ENCODE measurements at regions not wholly inside any gene's neighbourhood (a gene's known extent, or its start where the extent isn't known, plus 50 kb on each side); places are given as distances from the start of the nearest gene placed in this dataset.

- no peaks in the 10 kb centered on the region for H3K27me3 ChIP-seq (ENCODE audit: insufficient read depth, low read length)
- ChIA-PET RAD21 (ENCODE audit: low non-redundant PET in 1 of 2, low total read pairs in 2 of 2, uncharacterized antibody in 2 of 2, unreplicated experiment in 2 of 2) (no interaction called here), POLR2A (no interaction called here), CTCF (no interaction called here)
- no peak for ATAC-seq
- intact Hi-C loops (cut with micrococcal nuclease) = no loop called here
- BruUV-seq (replicated peaks) = no TSS peak
- TF ChIP-seq EZH2phosphoT487 (IDR thresholded peaks at IDR 0.05; ENCODE audit: borderline replicate concordance) (no peak), CEBPB (IDR thresholded peaks at IDR 0.05; ENCODE audit: low read depth) (no peak), ZNF274 (IDR thresholded peaks at IDR 0.05; ENCODE audit: low read depth, low read length) (no peak), CBX3 (IDR thresholded peaks at IDR 0.05; ENCODE audit: low read depth) (no peak), SP1 (IDR thresholded peaks at IDR 0.05; ENCODE audit: low read depth) (no peak), TCF7L2 (IDR thresholded peaks at IDR 0.05; ENCODE audit: borderline replicate concordance, extremely low read depth, insufficient read depth, insufficient read length) (no peak), POLR2AphosphoS5 (IDR thresholded peaks at IDR 0.05; ENCODE audit: low read depth, low read length) (no peak), ELF1 (IDR thresholded peaks at IDR 0.05; ENCODE audit: borderline replicate concordance, low read depth) (no peak), ZFX (IDR thresholded peaks at IDR 0.05) (no peak), EGR1 (IDR thresholded peaks at IDR 0.05; ENCODE audit: low read depth) (no peak), SIN3A (IDR thresholded peaks at IDR 0.05; ENCODE audit: low read depth) (no peak), YY1 (IDR thresholded peaks at IDR 0.05; ENCODE audit: extremely low read depth, insufficient replicate concordance, low read depth, low read length) (no peak), EZH2 (IDR thresholded peaks at IDR 0.05) (no peak), ZBTB33 (IDR thresholded peaks at IDR 0.05; ENCODE audit: extremely low read depth, insufficient replicate concordance, low read length) (no peak), POLR2A (IDR thresholded peaks at IDR 0.05; ENCODE audit: borderline replicate concordance, extremely low read depth, insufficient read depth, insufficient read length) (no peak)
- TF ChIP-seq, protein P1, sequence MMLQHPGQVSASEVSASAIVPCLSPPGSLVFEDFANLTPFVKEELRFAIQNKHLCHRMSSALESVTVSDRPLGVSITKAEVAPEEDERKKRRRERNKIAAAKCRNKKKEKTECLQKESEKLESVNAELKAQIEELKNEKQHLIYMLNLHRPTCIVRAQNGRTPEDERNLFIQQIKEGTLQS (IDR thresholded peaks at IDR 0.05) = no peak
- TF ChIP-seq, protein P2, sequence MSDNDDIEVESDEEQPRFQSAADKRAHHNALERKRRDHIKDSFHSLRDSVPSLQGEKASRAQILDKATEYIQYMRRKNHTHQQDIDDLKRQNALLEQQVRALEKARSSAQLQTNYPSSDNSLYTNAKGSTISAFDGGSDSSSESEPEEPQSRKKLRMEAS (IDR thresholded peaks at IDR 0.05) = no peak
- TF ChIP-seq, protein P3, sequence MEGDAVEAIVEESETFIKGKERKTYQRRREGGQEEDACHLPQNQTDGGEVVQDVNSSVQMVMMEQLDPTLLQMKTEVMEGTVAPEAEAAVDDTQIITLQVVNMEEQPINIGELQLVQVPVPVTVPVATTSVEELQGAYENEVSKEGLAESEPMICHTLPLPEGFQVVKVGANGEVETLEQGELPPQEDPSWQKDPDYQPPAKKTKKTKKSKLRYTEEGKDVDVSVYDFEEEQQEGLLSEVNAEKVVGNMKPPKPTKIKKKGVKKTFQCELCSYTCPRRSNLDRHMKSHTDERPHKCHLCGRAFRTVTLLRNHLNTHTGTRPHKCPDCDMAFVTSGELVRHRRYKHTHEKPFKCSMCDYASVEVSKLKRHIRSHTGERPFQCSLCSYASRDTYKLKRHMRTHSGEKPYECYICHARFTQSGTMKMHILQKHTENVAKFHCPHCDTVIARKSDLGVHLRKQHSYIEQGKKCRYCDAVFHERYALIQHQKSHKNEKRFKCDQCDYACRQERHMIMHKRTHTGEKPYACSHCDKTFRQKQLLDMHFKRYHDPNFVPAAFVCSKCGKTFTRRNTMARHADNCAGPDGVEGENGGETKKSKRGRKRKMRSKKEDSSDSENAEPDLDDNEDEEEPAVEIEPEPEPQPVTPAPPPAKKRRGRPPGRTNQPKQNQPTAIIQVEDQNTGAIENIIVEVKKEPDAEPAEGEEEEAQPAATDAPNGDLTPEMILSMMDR (IDR thresholded peaks at IDR 0.05 in 2 of 3, conservative IDR thresholded peaks at IDR 0.05 in 1 of 3; ENCODE audit: borderline replicate concordance in 1 of 3, insufficient read depth in 1 of 3, low read depth in 2 of 3, low read length in 2 of 3) = no peak
- TF ChIP-seq, protein P4, sequence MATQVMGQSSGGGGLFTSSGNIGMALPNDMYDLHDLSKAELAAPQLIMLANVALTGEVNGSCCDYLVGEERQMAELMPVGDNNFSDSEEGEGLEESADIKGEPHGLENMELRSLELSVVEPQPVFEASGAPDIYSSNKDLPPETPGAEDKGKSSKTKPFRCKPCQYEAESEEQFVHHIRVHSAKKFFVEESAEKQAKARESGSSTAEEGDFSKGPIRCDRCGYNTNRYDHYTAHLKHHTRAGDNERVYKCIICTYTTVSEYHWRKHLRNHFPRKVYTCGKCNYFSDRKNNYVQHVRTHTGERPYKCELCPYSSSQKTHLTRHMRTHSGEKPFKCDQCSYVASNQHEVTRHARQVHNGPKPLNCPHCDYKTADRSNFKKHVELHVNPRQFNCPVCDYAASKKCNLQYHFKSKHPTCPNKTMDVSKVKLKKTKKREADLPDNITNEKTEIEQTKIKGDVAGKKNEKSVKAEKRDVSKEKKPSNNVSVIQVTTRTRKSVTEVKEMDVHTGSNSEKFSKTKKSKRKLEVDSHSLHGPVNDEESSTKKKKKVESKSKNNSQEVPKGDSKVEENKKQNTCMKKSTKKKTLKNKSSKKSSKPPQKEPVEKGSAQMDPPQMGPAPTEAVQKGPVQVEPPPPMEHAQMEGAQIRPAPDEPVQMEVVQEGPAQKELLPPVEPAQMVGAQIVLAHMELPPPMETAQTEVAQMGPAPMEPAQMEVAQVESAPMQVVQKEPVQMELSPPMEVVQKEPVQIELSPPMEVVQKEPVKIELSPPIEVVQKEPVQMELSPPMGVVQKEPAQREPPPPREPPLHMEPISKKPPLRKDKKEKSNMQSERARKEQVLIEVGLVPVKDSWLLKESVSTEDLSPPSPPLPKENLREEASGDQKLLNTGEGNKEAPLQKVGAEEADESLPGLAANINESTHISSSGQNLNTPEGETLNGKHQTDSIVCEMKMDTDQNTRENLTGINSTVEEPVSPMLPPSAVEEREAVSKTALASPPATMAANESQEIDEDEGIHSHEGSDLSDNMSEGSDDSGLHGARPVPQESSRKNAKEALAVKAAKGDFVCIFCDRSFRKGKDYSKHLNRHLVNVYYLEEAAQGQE (IDR thresholded peaks at IDR 0.05; ENCODE audit: low read depth) = no peak
- no peak overlapping the region for H3K9ac ChIP-seq (ENCODE audit: low read length)
- DNase-seq (ENCODE audit: low read depth, low spot score) = no peak
- H2AFZ ChIP-seq (ENCODE audit: low read depth, low read length, poor library complexity, severe bottlenecking) = no peak overlapping the region
- no peak overlapping the region for H3K4me3 ChIP-seq (replicated peaks in 1 of 2; ENCODE audit: low read depth in 1 of 2, low read length in 2 of 2)
- no peak overlapping the region for H3K4me2 ChIP-seq (ENCODE audit: low read length)
- no peak overlapping the region for H3K27ac ChIP-seq (ENCODE audit: low read depth, low read length)
- H3K9me2 ChIP-seq (ENCODE audit: insufficient read depth) = no peaks in the 10 kb centered on the region
- no peaks in the 10 kb centered on the region for H3K9me3 ChIP-seq (ENCODE audit: control insufficient read depth in 1 of 2, insufficient read depth in 1 of 2, low read depth in 1 of 2, low read length in 2 of 2)
- H3K79me2 ChIP-seq (ENCODE audit: insufficient read depth, low read length) = no peaks in the 10 kb centered on the region
- H4K20me1 ChIP-seq (ENCODE audit: insufficient read depth) = no peaks in the 10 kb centered on the region
- no peaks in the 10 kb centered on the region for H3K4me1 ChIP-seq (ENCODE audit: control insufficient read depth in 1 of 2, insufficient read depth in 2 of 2, low read length in 2 of 2)
- no peaks in the 10 kb centered on the region for H3K36me3 ChIP-seq (ENCODE audit: control insufficient read depth in 1 of 2, insufficient read depth in 2 of 2, low read length in 2 of 2)
Measured at GRCh38 chr2:75846683-75847190, 136.0 kb upstream of the GCFC2 start.
